Gastrocnemius medialis (tissue), 4 donors: ENCODE measurements at regions not wholly inside any gene's neighbourhood (a gene's known extent, or its start where the extent isn't known, plus 50 kb on each side); places are given as distances from the start of the nearest gene placed in this dataset.
A peak's percentile ranks its signal among the peaks of the same experiment; 100 is the strongest.

Source experiments
- ATAC-seq, 2 donors: fragments of 150-250 bp; one replicate each; pipeline ENCODE4 v1.9.1; 2016
- DNase-seq, 2 donors: peaks; one replicate each; pipeline ENCODE4 v3.0.0-alpha.2; 2019
- H3K27ac ChIP-seq, 4 donors: fragments of 200-600 bp; sonication (generic); 1 replicate in 1 of 4; 2 replicates in 3 of 4; pipeline ENCODE4 v1.5.1; 2016 to 2018; ENCODE audit warnings: mild to moderate bottlenecking in 2 of 4, moderate library complexity in 1 of 4
- H3K27me3 ChIP-seq, 3 donors: fragments of 200-600 bp; sonication (generic) in 2 of 3; 1 replicate in 1 of 3; 2 replicates in 2 of 3; pipeline versions ENCODE4 v1.5.1 to v1.6.0; 2016 to 2019; ENCODE audit warnings: mild to moderate bottlenecking in 1 of 3, moderate library complexity in 1 of 3
- H3K36me3 ChIP-seq, 2 donors: fragments of 200-600 bp; sonication (generic) in 1 of 2; one replicate each; pipeline ENCODE4 v1.5.1; 2017 to 2018
- H3K4me1 ChIP-seq, 2 donors: fragments of 200-600 bp; sonication (generic) in 1 of 2; one replicate each; pipeline ENCODE4 v1.5.1; 2016 to 2017; ENCODE audit warnings: mild to moderate bottlenecking in 2 of 2
- H3K4me3 ChIP-seq, 4 donors: fragments of 200-600 bp; sonication (generic) in 3 of 4; 1 replicate in 1 of 4; 2 replicates in 3 of 4; pipeline ENCODE4 v1.5.1; 2016 to 2019; ENCODE audit warnings: mild to moderate bottlenecking in 2 of 4
- H3K9me3 ChIP-seq, 3 donors: fragments of 200-600 bp; sonication (generic) in 2 of 3; 1 replicate in 1 of 3; 2 replicates in 2 of 3; pipeline ENCODE4 v1.5.1; 2016 to 2019
- CTCF ChIP-seq, 5 experiments: fragments of 450-650 bp in 3 of 5; fragments of 200-600 bp in 2 of 5; sonication (generic) in 2 of 5; IDR thresholded peaks in 4 of 5; conservative IDR thresholded peaks in 1 of 5; 1 replicate in 4 of 5; 2 replicates in 1 of 5; pipeline ENCODE4 v1.5.1; 2016 to 2019; ENCODE audit warnings: antibody characterized with exemption in 5 of 5, mild to moderate bottlenecking in 3 of 5, moderate library complexity in 3 of 5
- POLR2A ChIP-seq, 2 donors: fragments of 450-650 bp; IDR thresholded peaks; one replicate each; pipeline ENCODE4 v1.6.1; 2017; ENCODE audit warnings: antibody characterized with exemption in 2 of 2, mild to moderate bottlenecking in 2 of 2, moderate library complexity in 2 of 2
- in situ Hi-C, 4 donors: fragments of 200-750 bp; cut with MboI; loops; one replicate each; pipeline versions ENCODE4 v1.15.0 to v1.8.0; 2017; ENCODE audit warnings: low sequenced_read_pairs in 4 of 4
- intact Hi-C: fragments of 100-400 bp; cut with DNase I; formaldehyde crosslinking; loops from one replicate; pipeline ENCODE4 v1.15.1; 2023; ENCODE audit warnings: low total_unique reads

GRCh38 chr10:44301781-44302355 is 83.0 kb downstream of the CXCL12 start:
- intact Hi-C loops: no loop called here
- no peak for DNase-seq
- no peak for TF ChIP-seq POLR2A (IDR thresholded peaks at IDR 0.05)
- TF ChIP-seq CTCF (IDR thresholded peaks at IDR 0.05 in 4 of 5, conservative IDR thresholded peaks at IDR 0.05 in 1 of 5): no peak
- Histone ChIP-seq H3K27ac (no peak overlapping the region), H3K36me3 (no peaks in the 10 kb centered on the region), H3K4me1 (peaks cover 0 to 6% of the 10 kb centered on the region in 2 donors), H3K9me3 (no peaks in the 10 kb centered on the region), H3K27me3 (no peaks in the 10 kb centered on the region), H3K4me3 (no peak overlapping the region)
- ATAC-seq: no peak
- in situ Hi-C loops: loop anchor here (5.0 to 25.0 kb wide), 4 partner anchors 80 to 640 kb away; partner anchors contain the start of gene CXCL12 (in 2 of the 4)

DNA sequence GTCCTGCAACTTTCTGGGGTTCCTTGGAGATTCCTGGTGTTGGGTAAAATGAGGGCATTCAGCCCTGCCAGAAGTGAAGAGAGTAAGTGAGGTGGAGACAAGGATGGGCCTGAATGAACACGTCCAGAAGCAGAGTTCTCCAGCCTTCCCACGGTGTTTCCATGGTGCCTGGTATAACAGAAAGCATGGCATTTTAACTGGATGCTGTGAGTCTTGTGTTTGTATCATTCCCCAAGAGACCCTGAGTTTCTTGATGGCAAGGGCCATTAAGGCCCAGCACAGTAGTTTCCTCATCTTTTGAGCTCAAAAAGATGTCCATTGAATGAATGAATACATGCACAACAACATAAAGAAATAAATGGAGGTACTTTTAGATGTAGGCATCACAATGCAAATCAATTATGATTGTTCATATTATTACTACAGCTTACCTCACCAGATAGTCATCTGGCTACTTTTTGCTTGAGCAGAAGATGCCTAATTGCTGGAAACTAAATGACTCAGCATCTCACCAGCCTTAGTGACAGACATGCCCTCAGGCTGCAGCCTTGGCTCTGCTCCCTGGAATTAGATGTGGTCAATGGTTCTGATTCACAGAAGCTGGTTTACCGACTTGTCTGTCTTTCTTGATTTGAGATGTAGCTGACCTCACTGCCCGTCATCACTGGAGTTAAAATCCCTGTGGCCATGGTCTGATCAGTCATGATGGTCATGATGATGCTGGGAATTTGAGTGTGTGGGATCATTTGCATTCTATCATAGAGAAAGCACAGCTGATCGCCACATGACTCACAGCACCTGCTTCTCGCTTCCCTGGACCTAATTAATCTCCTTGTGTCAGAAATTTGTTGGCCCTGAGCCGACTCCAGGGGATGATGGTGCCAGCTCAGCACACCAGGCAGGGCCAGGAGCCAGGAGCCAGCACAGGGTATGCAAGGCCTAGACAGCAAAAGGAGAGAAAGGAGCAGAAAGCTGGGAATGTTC is 83.9 kb downstream of the CXCL12 start:
- intact Hi-C loops (no loop called here), in situ Hi-C loops (loop anchor here (5.0 to 25.0 kb wide), 4 partner anchors 81 to 639 kb away; partner anchors contain the start of gene CXCL12 (in 2 of the 4))
- no peak overlapping the region for H3K4me3 ChIP-seq
- TF ChIP-seq POLR2A (IDR thresholded peaks at IDR 0.05) (no peak), CTCF (IDR thresholded peaks at IDR 0.05 in 4 of 5, conservative IDR thresholded peaks at IDR 0.05 in 1 of 5) (no peak)
- ATAC-seq (peak in 1 of 2 donors; percentile 33), DNase-seq (no peak)
- H3K27me3 ChIP-seq: no peaks in the 10 kb centered on the region
- H3K9me3 ChIP-seq: no peaks in the 10 kb centered on the region
- peaks cover 0 to 3% of the 10 kb centered on the region in 2 donors for H3K4me1 ChIP-seq
- H3K27ac ChIP-seq: no peak overlapping the region
- no peaks in the 10 kb centered on the region for H3K36me3 ChIP-seq

DNA sequence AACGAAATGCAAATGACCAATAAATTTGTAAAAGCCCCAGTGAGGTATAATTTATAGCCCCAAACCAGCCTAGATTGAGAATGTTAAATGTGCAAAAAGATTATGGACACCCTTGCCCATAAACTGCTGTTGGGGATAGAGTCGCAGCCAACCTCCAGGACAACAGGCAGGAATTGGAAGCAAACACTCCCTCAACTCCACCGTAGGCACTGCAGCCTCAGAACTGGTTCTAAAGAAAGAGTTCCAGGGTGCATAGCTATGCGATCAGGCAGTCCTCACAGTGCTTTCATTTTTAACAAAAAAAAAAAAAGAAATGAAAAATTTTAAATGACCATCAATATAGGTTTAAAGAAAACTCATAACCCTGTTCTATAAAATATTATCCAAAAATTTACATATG is 86.2 kb downstream of the CXCL12 start:
- H3K4me1 ChIP-seq: no peaks in the 10 kb centered on the region
- no peak overlapping the region for H3K27ac ChIP-seq
- no peak overlapping the region for H3K4me3 ChIP-seq
- no peaks in the 10 kb centered on the region for H3K9me3 ChIP-seq
- no peak for TF ChIP-seq POLR2A (IDR thresholded peaks at IDR 0.05)
- TF ChIP-seq CTCF (IDR thresholded peaks at IDR 0.05 in 4 of 5, conservative IDR thresholded peaks at IDR 0.05 in 1 of 5): no peak
- intact Hi-C loops: no loop called here
- ATAC-seq: no peak
- H3K27me3 ChIP-seq: no peaks in the 10 kb centered on the region
- DNase-seq: no peak
- no peaks in the 10 kb centered on the region for H3K36me3 ChIP-seq
- in situ Hi-C loops: no loop called here

DNA sequence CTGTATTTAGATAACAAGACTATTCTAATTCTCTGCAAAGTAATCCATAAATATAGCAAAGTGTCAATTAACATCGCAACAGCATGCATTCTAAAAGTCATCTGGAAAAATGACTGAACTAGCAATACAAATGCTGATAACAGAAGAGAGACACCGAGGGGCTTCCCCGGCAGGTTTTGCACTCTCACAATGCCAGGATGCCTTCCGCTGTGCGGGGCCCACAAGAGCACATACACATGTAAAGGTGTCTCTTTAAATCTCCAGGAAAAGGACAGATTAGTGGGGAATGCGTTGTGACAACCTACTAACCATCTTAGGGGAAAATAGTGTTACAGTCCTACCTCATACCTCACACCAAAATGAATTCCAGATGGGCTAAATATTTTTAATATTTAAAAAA is 86.9 kb downstream of the CXCL12 start:
- intact Hi-C loops: no loop called here
- Histone ChIP-seq H3K4me1 (no peaks in the 10 kb centered on the region), H3K4me3 (no peak overlapping the region), H3K27me3 (no peaks in the 10 kb centered on the region), H3K27ac (no peak overlapping the region), H3K9me3 (no peaks in the 10 kb centered on the region), H3K36me3 (no peaks in the 10 kb centered on the region)
- DNase-seq: no peak
- in situ Hi-C loops: no loop called here
- ATAC-seq: no peak
- TF ChIP-seq POLR2A (IDR thresholded peaks at IDR 0.05) (no peak), CTCF (IDR thresholded peaks at IDR 0.05 in 4 of 5, conservative IDR thresholded peaks at IDR 0.05 in 1 of 5) (no peak)
